Suppressor macrophage treated with lipopolysaccharide for 1 hour (primary cell): ENCODE measurements at regions not wholly inside any gene's neighbourhood (a gene's known extent, or its start where the extent isn't known, plus 50 kb on each side); places are given as distances from the start of the nearest gene placed in this dataset.
"Not testable (repeated sequence)": the region's sequence is repeated elsewhere in the genome, so short reads cannot be mapped to it uniquely, and the experiment has no call there.

Experiments
- DNase-seq, 3 donors: peaks; one replicate each; pipeline ENCODE4 v3.0.0-alpha.2; 2020 to 2022

DNA sequence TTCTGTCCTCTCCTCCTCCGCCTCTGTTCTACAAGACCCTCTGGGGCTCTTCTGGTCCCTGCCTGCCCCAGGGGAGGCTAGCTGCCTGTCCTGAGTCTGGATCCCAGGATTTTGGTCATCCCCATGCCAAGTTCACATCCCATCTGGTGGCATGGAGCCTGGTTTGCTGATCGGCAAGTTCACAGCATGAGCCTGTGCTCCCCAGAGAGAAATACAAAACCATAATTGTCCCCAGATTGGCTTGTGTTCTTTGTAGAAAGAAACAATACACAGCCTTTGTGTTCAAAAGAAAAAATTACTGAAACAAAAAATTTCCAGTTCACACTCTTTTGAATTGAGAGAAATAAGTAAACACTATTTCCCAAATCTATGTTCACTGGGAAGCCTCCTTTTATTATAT, 149.4 kb upstream of the ZC3H12A start:
- DNase-seq = no peak

DNA sequence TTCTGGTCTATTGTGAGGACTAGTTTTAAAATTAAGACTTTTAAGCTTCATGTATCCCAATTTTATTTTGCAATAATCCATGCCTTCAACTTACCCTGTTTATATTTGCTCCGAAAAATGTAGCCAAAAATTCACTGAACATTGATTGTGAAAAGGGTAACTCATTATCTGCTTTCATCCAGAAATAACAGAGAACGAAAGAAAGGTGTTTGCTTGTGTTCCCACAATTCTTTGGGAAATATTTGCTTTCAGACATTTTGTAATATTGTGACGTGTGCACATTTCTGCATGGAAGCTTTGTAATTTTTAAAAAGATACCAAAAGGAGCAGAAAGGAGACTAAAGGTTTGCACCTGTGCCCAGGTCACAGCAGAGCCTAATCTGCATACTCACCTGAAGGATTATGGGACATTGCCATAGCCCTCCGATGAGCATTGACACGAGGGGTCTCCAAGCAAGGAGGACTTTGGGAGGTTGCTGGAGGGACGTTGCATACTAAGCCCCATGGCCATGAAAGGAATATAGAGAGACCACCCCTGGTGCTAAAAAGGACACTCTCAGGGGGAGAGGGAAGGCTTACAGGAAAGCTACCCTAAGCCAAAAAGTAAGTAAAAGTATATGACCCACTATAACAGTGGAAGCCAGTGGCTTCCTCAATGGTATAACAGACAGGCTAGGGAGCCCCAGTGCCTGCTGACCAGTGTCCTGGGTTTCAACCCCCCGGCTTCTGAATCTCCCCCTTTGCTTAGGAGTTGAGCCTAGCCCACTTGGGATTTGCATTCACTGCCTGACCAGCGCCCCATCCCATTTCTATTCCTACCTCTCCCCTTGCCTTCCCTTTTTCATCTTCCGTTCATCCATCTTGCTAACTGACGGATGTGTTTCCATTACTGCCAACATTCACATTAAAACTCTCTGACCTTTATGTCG, 148.6 kb upstream of the ZC3H12A start:
- no peak for DNase-seq

DNA sequence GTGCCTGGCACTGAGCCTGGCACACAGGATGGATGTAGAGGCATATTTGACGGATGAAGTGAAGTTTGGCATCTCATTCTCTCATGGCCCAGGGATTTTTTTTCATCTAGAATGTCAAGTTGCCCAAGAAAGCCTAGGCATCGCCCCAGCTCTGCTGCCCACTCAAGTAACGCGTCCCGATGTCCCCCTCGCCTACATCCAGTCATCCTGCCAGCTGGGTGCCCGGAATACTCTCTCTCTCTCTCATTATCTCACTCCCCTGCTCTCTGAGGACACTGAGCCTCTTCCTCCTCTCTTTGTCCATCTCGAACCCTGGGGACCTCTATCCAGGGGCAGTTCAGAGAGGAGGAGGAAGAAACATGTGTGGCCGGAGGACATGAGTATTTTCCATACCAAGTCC, 142.3 kb upstream of the ZC3H12A start:
- no peak for DNase-seq

DNA sequence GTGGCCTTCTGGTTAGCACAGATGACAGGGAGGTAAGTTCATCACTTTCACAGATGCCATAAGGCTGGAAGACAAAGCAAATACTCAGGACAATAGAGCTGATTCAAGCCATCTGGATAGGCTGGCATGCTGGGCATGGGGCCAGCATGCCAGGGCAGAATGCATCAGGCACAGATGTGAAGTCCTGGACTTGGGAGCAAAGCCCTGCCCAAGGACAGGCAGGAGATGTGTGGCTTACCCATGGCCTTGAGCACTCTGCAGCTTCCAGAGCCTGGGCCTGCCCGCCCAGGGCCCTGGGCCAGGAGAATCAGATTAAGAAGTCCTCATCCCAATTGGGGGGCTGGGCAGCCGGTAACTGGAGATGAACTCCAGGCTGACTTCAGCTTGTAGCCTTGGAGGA, 135.7 kb upstream of the ZC3H12A start:
- no peak for DNase-seq

DNA sequence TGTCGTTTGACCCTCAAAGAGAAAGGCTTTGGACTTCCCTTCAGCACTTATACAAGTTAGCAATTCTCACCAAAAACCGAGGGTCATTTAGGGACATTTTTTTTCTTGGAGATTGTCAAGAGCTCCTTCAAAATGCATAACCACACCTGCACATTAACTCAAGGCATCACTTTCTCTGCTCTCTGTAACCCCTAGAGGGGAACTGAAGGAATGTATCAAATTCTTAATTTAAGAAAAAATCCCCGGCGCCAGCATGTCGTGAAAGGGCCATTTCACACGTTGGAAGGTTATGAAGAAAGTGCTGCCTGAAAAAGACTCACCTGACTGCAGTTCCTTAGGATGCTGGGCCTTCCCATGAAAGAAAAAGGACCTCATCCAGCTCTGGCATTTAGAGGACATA, 131.6 kb upstream of the ZC3H12A start:
- no peak for DNase-seq

DNA sequence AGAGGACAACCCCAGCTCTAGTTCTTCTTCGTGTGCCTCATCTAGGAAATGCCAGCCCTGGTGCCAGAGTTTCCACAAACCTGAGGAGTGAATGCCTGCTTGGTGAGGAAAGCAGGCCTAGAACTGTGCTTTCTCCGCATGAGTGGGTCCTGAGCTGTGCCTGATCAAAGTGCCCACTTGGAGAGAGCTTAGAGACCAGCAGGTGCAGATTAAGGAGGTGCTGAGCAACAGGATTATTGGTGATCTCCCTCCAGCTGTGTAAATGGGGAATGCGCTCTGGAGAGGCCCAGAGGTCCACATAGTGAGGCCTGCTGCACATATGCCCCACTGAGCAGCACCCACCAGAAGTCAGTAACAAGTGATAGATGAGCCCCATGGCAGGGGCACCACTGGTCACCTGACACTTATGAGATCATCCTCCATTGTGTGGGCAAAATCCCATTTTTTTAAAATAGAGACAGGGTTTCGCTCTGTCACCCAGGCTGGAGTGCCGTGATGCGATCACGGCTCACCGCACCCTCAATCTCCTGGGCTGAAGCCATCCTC, 127.2 kb upstream of the ZC3H12A start:
- no peak for DNase-seq

DNA sequence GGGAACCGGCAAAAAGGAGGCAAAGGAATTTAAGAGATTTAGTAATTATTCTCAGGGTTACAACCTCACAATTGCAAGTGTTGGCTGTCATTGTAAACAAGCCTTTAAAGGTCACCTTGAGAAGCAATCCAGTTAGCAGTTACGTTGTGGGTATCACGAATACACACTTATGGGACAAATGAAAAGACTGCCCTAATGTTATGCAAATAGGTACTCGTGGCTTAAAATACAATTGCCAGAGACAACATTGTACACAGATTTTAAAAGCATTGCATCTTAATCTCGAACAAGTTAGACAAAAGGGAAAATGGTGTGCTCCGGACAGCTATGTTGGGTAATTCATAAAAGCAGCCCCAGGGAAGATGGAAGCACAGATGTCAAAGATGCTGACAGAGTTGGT, 120.5 kb upstream of the ZC3H12A start:
- DNase-seq = no peak

DNA sequence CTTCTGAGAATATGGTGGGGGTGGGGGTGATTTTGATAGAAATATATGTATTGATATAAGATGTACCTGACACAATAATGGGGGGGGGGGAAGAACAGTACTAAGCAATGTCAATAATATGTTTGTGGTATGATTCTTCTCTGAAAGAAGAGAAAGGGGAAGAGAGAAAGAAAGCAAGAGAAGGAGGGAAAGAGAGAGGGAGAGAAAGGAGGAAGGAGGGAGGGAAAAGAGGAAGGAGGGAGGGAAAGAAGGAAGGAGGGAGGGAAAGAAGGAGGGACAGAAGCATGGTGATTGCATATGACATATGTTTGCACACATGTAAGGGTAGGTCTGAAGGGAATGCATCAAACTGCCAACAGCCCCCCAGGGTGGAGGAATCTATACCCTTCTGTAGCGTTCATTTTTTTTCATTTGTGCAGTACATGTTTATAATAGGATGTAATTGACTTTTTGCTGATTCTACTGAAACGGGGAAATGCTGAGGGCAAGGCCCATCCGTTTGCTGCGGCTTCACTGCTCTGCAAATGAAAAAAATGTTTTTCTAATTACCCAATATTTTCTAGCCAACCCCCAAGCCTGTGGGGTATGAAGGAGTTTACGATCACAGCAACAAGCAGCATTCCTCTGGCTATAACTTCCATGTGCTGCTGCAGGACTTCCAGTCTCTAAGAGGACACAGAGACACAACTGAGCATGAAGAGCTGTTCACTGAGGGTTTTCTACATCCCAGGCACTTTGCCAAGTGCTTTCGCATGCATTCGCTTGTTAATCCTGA, 119.3 kb upstream of the ZC3H12A start:
- no peak for DNase-seq

DNA sequence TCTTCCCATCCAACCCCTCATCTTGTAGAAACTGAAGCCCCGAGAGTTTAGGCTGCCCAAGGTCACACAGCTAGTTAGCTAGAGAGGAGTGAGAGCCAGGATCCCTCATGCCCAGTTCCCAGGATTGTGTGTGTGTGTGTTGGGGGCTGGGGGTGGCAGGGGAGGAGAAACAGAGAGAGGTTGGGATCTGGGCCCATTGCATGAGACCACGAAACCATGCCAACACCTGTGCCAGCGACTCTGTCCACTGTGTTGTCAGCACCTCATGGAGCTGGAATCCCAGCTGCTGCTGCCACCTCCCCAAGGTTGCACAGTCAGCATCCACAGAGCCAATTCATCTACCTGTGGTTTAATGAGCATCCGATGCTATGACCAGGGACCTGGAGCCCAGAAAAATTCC, 115.4 kb upstream of the ZC3H12A start:
- no peak for DNase-seq

DNA sequence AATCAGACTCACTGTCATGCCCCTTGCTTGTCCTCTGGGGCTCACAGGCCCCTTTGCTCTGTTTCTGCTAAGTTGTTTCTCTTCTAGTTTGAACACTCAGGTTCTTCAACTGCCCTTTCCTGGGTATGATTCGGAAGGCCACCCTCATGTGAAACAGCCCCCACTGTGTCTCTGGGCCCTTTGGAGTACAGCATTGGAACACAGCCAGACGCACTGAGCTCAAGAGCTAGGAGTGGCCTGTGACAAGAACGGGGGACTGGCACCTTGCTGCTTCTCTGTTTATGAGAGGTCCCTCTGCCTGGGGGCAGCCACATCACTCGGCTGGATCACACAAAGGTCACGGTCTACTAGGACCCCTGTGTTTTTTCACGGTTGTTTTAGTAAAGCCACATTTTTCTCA, 114.4 kb upstream of the ZC3H12A start:
- no peak for DNase-seq

DNA sequence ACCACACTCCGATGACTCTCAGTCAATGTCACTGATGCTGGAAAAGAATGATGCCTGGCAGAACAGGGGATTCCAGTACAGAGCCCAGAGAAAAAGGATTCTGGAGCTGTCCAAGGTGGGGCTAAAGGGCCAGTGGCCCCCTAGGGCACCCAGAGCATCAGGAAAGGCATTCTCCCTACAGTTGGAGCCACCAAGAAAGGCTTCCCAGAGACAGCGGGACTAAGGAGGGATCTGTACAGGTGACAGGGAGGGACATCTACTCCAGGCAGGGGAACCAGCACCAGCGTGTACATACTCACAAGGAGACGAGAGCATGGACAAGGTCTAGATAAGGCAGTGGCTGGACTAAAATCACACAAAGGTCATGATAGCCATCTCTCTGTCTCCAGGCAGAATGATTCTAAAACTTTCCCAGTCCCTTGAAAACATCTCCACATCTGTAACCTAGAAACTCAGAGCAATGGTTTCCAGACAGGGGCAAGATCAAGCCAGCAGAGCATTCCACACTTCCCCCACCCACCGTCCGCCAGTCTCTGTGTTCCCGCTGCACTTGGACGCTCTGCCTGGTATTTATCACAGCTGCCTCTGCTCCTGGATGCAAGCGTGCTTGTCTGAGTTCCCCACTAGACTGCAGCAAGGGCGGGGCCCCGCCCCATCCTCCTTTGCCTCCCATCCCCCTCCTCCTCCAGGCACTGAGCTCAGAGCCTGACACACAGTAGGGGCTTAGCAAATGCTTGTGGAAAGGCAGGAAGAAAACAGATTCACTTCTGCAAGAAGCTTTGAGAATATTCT, 111.6 kb upstream of the ZC3H12A start:
- no peak for DNase-seq

DNA sequence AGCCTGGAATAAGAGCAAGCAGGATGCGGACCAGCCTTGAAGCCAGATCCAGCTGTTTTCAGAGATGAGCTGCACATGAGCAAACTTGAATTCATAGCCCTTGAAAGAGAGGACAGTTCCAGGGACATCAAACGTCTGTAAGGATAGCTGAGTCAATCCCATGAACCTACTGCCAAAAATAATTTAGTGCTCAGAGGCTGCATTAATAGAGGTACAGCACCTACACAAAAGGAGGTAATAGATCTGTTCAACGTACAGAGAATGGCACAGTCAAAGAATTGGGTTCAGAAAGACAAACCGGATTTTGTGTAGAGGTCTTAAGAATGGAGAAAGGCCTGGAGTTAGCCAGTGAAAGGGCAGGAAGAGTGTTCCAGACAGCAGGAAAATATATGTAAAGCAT, 110.8 kb upstream of the ZC3H12A start:
- no peak for DNase-seq

DNA sequence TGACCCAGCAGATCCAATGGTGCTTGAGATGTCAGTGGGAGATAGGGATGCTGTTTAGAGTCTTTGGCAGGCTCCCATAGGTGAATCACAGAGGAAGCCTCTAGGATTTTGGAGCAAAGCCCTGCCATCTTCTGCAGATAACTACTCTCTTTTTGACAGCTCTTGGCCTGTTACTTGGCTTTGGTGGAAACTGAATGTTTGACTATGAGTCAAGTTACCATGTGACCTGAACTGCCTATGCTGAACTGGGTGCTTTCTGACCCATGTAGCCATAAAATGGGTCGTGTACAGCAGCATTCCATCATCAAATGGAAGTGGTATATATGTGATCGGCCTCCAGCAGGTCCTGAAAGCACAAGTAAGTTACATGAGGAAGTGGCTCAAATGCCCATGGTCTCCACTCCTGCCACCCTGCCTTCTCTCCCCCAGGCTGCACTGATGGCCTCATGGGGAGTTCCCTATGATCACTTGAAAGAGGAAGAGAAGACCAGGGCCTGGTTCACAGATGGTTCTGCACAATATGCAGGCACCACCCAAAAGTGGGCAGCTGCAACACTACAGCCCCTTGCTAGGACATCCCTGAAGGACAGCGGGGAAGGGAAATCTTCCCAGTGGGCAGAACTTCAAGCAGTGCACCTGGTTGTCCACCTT, 105.6 kb upstream of the ZC3H12A start:
- peak; percentile 50 to 58 (median 51) for DNase-seq

DNA sequence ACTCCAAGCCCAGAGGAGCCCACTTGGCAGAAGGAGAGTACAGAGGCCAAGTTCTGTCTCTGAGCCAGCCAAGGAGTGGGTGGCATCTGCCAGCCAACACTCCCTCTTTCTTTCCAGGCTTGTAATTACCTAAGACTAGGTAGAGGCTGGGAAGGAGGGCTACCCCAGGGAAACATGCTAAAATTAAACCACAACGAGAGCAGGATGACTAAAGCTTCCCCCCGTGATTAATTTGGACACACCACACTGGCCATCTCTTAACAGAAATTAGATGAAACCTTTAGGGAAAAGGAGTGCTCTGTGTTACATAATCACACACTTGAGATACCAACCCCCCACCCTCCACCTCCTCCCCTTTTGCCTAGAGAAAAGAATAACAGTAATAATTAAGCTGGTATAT, 102.1 kb upstream of the ZC3H12A start:
- DNase-seq = no peak

DNA sequence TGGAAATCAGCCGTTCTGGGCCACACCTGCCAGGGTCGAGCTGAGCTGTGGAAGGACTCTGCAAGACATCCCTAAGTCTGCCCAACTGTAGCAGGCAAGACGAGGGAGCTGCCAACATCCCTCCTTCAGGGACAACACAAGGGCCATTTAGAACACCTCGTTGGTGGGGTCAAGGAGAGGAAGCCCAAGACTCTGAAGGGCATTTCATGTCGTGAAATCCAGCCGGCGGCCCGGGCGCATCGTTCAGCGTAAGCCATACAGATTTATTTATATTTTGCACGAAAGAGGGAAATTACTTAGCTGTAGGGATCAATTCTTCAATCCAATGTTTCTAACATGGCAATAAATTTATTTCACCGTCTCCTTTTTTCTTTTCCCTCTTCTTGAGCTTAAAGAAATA, 101.7 kb upstream of the ZC3H12A start:
- no peak for DNase-seq

DNA sequence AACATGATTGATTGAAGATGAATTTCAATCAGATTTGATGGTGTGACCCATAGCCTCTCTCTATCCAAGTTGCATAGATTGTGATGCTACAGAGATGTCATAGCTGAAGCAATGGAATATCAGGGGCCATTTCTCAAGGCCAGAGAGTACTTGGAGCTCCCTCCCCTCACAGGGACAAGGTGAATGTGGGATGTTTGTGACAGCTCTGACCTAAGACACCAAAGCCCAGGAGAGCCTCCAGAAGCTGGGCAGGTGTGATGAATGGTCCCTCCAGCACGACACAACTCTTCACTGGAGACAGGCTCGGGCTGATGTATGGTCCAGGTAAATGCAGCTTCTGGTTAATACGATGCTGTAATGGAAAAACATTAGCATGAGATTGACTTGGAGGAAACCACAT, 101.0 kb upstream of the ZC3H12A start:
- DNase-seq = no peak

DNA sequence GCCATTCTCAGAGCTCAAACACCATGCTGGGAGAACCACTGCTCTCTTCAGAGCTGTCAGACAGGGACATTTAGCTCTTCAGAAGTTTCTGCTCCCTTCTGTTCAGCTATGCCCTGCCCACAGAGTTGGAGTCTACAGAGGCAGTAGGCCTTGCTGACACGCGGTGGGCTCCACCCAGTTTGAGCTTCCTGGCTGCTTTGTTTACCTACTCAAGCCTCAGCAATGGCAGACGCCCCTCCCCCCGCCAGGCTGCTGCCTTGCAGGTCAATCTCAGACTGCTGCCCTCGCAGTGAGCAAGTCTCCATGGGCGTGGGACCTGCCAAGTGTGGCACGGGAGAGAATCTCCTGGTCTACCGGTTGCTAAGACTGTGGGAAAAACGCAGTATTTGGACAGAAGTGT, 93.8 kb upstream of the ZC3H12A start:
- DNase-seq = not testable (repeated sequence)

DNA sequence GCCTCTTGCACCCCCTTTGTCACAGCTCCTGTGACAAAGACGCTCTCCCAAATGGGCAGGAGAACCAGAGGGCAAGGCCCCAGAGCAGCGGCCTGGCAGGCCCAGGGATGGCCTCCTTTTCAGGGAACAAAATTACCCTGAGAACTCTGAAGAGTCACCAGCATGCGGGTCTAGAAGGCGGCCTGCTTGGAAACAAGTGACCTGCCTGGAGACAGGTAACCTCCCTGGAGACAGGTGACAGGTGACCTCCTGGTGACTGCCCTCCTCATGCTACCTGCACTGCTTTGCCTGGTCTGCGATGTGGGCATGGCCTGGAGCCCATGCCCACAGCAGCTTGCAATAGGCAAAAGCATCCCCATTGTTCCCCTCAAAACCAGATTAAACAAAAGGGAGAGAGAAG, 86.5 kb upstream of the ZC3H12A start:
- no peak for DNase-seq

DNA sequence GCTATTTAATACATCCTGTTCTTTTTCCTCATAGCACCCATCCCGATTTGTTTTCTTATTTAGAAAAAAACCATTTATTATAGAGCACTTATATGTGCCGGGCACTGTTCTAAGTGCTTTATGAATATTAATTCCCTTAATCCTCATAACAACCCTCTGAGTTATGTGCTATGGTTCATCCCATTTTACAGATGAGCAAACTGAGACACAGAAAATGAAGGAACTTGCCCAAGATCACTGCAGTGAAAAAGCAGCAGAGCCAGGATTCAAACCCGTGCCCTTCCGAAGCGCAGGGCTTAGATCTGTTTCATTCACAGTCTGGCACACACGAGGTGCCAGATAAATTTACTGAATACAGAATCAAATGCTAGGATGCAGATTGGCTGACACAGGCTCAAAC, 85.1 kb upstream of the ZC3H12A start:
- DNase-seq = no peak

DNA sequence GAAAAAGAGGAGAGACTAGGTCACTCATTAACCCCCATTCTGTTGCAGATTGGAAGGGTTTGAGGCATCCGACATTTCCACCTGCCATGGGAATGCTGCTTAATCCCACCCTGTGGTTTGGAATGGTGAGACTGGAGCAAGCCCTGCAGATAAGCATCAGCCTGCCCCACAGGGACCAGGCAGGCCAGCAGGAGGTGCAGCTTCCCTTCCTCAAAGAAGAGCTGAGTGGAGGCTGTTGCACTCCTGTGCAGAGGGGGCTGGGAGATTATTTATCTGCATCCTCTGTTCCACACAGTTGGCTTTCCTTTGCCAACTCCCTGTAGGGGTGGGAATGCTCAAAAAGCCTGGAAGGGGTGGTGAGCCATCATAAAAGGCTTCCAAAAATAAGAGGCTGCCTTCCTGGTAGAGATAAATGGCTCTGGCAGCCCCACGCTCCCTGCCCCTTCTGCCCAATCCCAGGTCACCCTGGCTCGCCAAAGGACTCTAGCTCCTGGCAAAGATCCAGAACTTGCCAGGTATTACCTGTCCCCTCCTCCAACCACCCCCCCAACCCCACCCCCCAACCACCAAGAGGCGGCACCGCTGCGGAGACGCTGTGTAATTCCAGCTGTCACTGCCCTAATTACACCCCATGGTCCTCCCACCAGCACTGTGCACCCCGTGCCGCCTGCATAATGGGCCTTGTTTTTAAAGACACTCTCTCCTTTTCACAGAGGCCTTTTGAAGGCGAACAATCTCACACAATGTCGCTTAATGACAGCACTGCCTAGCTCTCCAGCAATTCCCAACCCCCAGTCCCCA, 83.0 kb upstream of the ZC3H12A start:
- DNase-seq = no peak

DNA sequence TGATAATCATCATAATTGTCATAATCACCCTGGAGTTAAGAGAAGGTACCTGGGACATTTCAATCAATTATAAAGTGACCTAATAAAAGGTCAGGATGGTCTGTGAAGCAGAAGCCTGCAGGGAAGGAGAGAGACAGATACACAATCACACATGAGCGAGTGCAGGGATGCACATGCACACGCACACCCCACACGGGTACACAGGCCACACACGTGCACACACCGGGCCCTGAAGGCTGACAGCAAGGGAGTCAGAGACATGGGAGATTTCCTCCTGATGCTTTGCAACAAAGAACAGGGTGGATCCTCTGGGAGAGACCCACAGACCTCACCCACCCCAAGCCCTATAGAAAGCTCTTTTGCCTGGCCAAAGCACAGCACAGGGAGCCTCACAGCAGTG, 82.3 kb upstream of the ZC3H12A start:
- DNase-seq = no peak
